PC-9 (cell line): ENCODE measurements at regions not wholly inside any gene's neighbourhood (a gene's known extent, or its start where the extent isn't known, plus 50 kb on each side); places are given as distances from the start of the nearest gene placed in this dataset.

Source experiments
- CTCF ChIP-seq: fragments of 200-600 bp; sonication (generic); conservative IDR thresholded peaks from 2 replicates; pipeline ENCODE4 v1.6.1; 2017; ENCODE audit warnings: mixed run types, antibody characterized with exemption, mild to moderate bottlenecking, moderate library complexity
- EZH2 ChIP-seq: fragments of 200-600 bp; sonication (generic); IDR thresholded peaks from 2 replicates; pipeline ENCODE4 v1.8.0; 2017; ENCODE audit warnings: antibody characterized with exemption, low read depth

GRCh38 chr21:28454564-28455252 is 538.0 kb downstream of the LTN1 start:
- TF ChIP-seq CTCF (no peak), EZH2 (no peak)
